PFSK-1 (cell line): ENCODE measurements at regions not wholly inside any gene's neighbourhood (a gene's known extent, or its start where the extent isn't known, plus 50 kb on each side); places are given as distances from the start of the nearest gene placed in this dataset.

Experiments
- REST ChIP-seq, 2 experiments: IDR thresholded peaks; 2 replicates each; pipeline versions ENCODE4 v1.6.1 to v1.8.0; 2011 to 2012; ENCODE audit warnings: low read depth in 2 of 2, low read length in 2 of 2, control low read depth in 1 of 2, inconsistent platforms in 1 of 2, mild to moderate bottlenecking in 1 of 2, moderate library complexity in 1 of 2; ENCODE audit not compliant: insufficient read depth in 1 of 2
- SIN3A ChIP-seq: IDR thresholded peaks from 2 replicates; pipeline ENCODE4 v1.6.1; 2012; ENCODE audit warnings: mild to moderate bottlenecking, low read length, moderate library complexity, borderline replicate concordance; ENCODE audit not compliant: insufficient read depth
- TAF1 ChIP-seq: IDR thresholded peaks from 2 replicates; pipeline ENCODE4 v1.6.1; 2012; ENCODE audit warnings: low read length, control low read depth, borderline replicate concordance; ENCODE audit not compliant: insufficient read depth

DNA sequence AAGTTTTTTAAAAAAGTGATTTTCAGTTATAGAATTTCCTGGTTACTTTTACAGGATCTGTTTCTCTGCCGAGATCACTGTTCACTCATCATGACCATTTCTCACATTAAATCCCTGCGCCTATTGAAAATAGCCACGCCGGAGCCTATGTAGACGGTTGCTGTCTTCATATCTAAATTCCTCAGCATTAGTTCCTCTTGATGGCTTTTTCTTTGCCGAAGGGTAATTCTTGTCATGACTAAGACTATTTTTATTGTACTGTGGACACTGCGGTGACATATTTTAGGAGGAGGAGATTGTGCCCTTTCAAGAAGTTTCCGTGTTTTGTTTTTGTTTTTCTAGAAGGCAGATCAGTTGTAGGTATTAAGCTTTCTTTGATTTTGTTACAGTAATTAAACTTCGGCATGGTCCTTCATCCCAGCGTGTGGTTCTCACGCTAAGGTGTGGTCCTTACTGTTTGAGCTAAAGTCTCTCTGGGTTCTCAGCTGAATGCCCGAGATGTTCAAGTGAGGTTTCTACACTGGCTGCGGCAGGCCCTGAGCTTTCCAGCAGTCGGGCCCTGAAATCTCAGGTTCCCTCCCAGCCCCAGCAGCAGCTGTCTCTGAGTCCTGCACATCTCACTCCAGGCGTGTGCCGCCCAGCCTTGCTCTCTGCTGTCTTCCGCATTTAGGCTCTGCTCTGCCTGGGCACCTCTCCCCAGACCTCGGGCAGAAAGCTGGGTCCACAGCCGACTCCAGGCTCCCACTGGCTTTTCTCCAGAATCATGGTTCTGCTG, 1110.5 kb downstream of the TBC1D22A start:
- TF ChIP-seq REST (IDR thresholded peaks at IDR 0.05; ENCODE audit: insufficient read depth in 1 of 2, low read depth in 2 of 2, low read length in 2 of 2): no peak
- no peak for TF ChIP-seq TAF1
- TF ChIP-seq SIN3A: no peak
